Neural progenitor cell (in vitro differentiated cells): ENCODE measurements at regions not wholly inside any gene's neighbourhood (a gene's known extent, or its start where the extent isn't known, plus 50 kb on each side); places are given as distances from the start of the nearest gene placed in this dataset.
A peak's percentile ranks its signal among the peaks of the same experiment; 100 is the strongest.
"Not testable (repeated sequence)": the region's sequence is repeated elsewhere in the genome, so short reads cannot be mapped to it uniquely, and the experiment has no call there.

Source experiments
- DNase-seq: peaks from one replicate; pipeline ENCODE4 v3.0.0-alpha.2; 2016; ENCODE audit warnings: low spot score
- H2AFZ ChIP-seq: fragments of 200-600 bp; sonication (generic); replicated peaks from 2 replicates; pipeline ENCODE4 v1.6.1; 2016; ENCODE audit warnings: antibody characterized with exemption
- H3F3A ChIP-seq: fragments of 200-600 bp; sonication (generic); 2 replicates; pipeline ENCODE4 v1.6.1; 2016; ENCODE audit warnings: antibody characterized with exemption, low read depth
- H3K27ac ChIP-seq: fragments of 200-600 bp; sonication (generic); 2 replicates; pipeline ENCODE4 v1.5.1; 2016; ENCODE audit warnings: mild to moderate bottlenecking
- H3K27me3 ChIP-seq: fragments of 200-600 bp; sonication (generic); 2 replicates; pipeline ENCODE4 v1.6.1; 2016; ENCODE audit warnings: mild to moderate bottlenecking, moderate library complexity
- H3K36me3 ChIP-seq: fragments of 200-600 bp; sonication (generic); 2 replicates; pipeline ENCODE4 v1.5.1; 2016
- H3K4me1 ChIP-seq: fragments of 200-600 bp; sonication (generic); 2 replicates; pipeline ENCODE4 v1.6.1; 2016; ENCODE audit warnings: mixed run types
- H3K4me2 ChIP-seq: fragments of 200-600 bp; sonication (generic); 2 replicates; pipeline ENCODE4 v1.6.1; 2016
- H3K4me3 ChIP-seq: fragments of 200-600 bp; sonication (generic); 2 replicates; pipeline ENCODE4 v1.5.1; 2016
- H3K79me2 ChIP-seq: fragments of 200-600 bp; sonication (generic); 2 replicates; pipeline ENCODE4 v1.6.1; 2016; ENCODE audit warnings: low read depth
- H3K9ac ChIP-seq: fragments of 200-600 bp; sonication (generic); 2 replicates; pipeline ENCODE4 v1.6.1; 2016
- H3K9me3 ChIP-seq: fragments of 200-600 bp; sonication (generic); 2 replicates; pipeline ENCODE4 v1.5.1; 2016; ENCODE audit warnings: low read depth
- H4K20me1 ChIP-seq: fragments of 200-600 bp; sonication (generic); 2 replicates; pipeline ENCODE4 v1.6.1; 2016; ENCODE audit warnings: low read depth
- H3K27ac Mint-ChIP-seq: 3 replicates; pipeline ENCODE4 v1.8.0; 2021; ENCODE audit warnings: mixed read lengths
- H3K27me3 Mint-ChIP-seq: 2 replicates; pipeline ENCODE4 v1.8.0; 2022; ENCODE audit warnings: low read depth, mild to moderate bottlenecking, inconsistent platforms, moderate library complexity, mixed read lengths; ENCODE audit not compliant: insufficient read depth
- H3K36me3 Mint-ChIP-seq: 3 replicates; pipeline ENCODE4 v1.8.0; 2021; ENCODE audit warnings: mixed read lengths
- H3K4me1 Mint-ChIP-seq: 3 replicates; pipeline ENCODE4 v1.8.0; 2021; ENCODE audit warnings: mixed read lengths
- H3K4me3 Mint-ChIP-seq: 3 replicates; pipeline ENCODE4 v1.8.0; 2021; ENCODE audit warnings: mild to moderate bottlenecking, moderate library complexity, mixed read lengths
- H3K9me3 Mint-ChIP-seq: 3 replicates; pipeline ENCODE4 v1.8.0; 2020; ENCODE audit warnings: mixed read lengths
- CTCF ChIP-seq: fragments of 200-600 bp; sonication (generic); IDR thresholded peaks from 2 replicates; pipeline ENCODE4 v1.5.1; 2017; ENCODE audit warnings: antibody characterized with exemption, mild to moderate bottlenecking
- EZH2 ChIP-seq: fragments of 200-600 bp; sonication (generic); IDR thresholded peaks from 2 replicates; pipeline ENCODE4 v1.6.1; 2017; ENCODE audit warnings: antibody characterized with exemption, mild to moderate bottlenecking, moderate library complexity
- EZH2phosphoT487 ChIP-seq: fragments of 200-600 bp; sonication (generic); IDR thresholded peaks from 2 replicates; pipeline ENCODE4 v1.6.1; 2017; ENCODE audit warnings: antibody characterized with exemption

GRCh38 chr20:52004715-52005114 is 186.9 kb downstream of the ZFP64 start:
- H3K4me1 ChIP-seq, result peaks cover 58% of the 10 kb centered on the region
- H3K4me3 Mint-ChIP-seq, result peak overlapping the region; percentile 8
- no peak overlapping the region for H3K4me3 ChIP-seq
- H4K20me1 ChIP-seq, result no peaks in the 10 kb centered on the region
- no peak overlapping the region for H3K9ac ChIP-seq
- H3F3A ChIP-seq, result peaks cover 36% of the 10 kb centered on the region
- no peaks in the 10 kb centered on the region for H3K9me3 ChIP-seq
- H3K27me3 Mint-ChIP-seq, result peaks cover 2% of the 10 kb centered on the region
- H3K27ac Mint-ChIP-seq, result peak overlapping the region; percentile 68
- no peaks in the 10 kb centered on the region for H3K27me3 ChIP-seq
- TF ChIP-seq EZH2, result no peak
- peak overlapping the region; percentile 72 for H3K27ac ChIP-seq
- H3K79me2 ChIP-seq, result no peaks in the 10 kb centered on the region
- no peaks in the 10 kb centered on the region for H3K36me3 ChIP-seq
- H3K36me3 Mint-ChIP-seq, result no peaks in the 10 kb centered on the region
- H3K9me3 Mint-ChIP-seq, result no peaks in the 10 kb centered on the region
- peaks cover 51% of the 10 kb centered on the region for H3K4me1 Mint-ChIP-seq
- no peak for DNase-seq
- peak overlapping the region; percentile 69 for H3K4me2 ChIP-seq
- no peak overlapping the region for H2AFZ ChIP-seq

GRCh38 chr20:52004018-52004417 is 187.6 kb downstream of the ZFP64 start:
- Mint-ChIP-seq H3K27ac (peak overlapping the region; percentile 74), H3K4me3 (peak overlapping the region; percentile 46), H3K9me3 (no peaks in the 10 kb centered on the region), H3K4me1 (peaks cover 49% of the 10 kb centered on the region), H3K27me3 (peaks cover 2% of the 10 kb centered on the region), H3K36me3 (no peaks in the 10 kb centered on the region)
- Histone ChIP-seq H2AFZ (no peak overlapping the region), H3F3A (peaks cover 36% of the 10 kb centered on the region), H3K4me3 (peak overlapping the region; percentile 20), H4K20me1 (no peaks in the 10 kb centered on the region), H3K9me3 (no peaks in the 10 kb centered on the region), H3K4me1 (peaks cover 58% of the 10 kb centered on the region), H3K4me2 (peak overlapping the region; percentile 69), H3K9ac (no peak overlapping the region), H3K36me3 (no peaks in the 10 kb centered on the region), H3K79me2 (no peaks in the 10 kb centered on the region), H3K27me3 (no peaks in the 10 kb centered on the region), H3K27ac (peak overlapping the region; percentile 72)
- TF ChIP-seq EZH2phosphoT487, result no peak
- peak; percentile 73 for DNase-seq

- no peak for TF ChIP-seq EZH2
- TF ChIP-seq EZH2phosphoT487, result no peak
- no peak for TF ChIP-seq CTCF
- no peak for DNase-seq
- peaks cover 2% of the 10 kb centered on the region for H3K27me3 Mint-ChIP-seq
- no peaks in the 10 kb centered on the region for H3K9me3 Mint-ChIP-seq
- Histone ChIP-seq H3K27me3 (no peaks in the 10 kb centered on the region), H3K9me3 (no peaks in the 10 kb centered on the region), H3K4me3 (peak overlapping the region; percentile 20), H3K36me3 (no peaks in the 10 kb centered on the region), H3K79me2 (no peaks in the 10 kb centered on the region), H4K20me1 (no peaks in the 10 kb centered on the region), H3K27ac (peak overlapping the region; percentile 68), H3F3A (peaks cover 36% of the 10 kb centered on the region), H2AFZ (no peak overlapping the region), H3K4me1 (peaks cover 58% of the 10 kb centered on the region), H3K9ac (no peak overlapping the region), H3K4me2 (peak overlapping the region; percentile 69)
- no peaks in the 10 kb centered on the region for H3K36me3 Mint-ChIP-seq
- peaks cover 49% of the 10 kb centered on the region for H3K4me1 Mint-ChIP-seq
- H3K27ac Mint-ChIP-seq, result peak overlapping the region; percentile 44
- peak overlapping the region; percentile 46 for H3K4me3 Mint-ChIP-seq
These were observed 188.2 kb downstream of the ZFP64 start for GRCh38 chr20:52003415-52003814.

GRCh38 chr20:52001999-52002666 is 189.4 kb downstream of the ZFP64 start:
- H3K36me3 ChIP-seq, result no peaks in the 10 kb centered on the region
- peaks cover 55% of the 10 kb centered on the region for H3K4me1 ChIP-seq
- Mint-ChIP-seq H3K4me1 (peaks cover 49% of the 10 kb centered on the region), H3K27ac (peak overlapping the region; percentile 30), H3K9me3 (peaks cover 6% of the 10 kb centered on the region), H3K27me3 (peaks cover 2% of the 10 kb centered on the region), H3K36me3 (no peaks in the 10 kb centered on the region), H3K4me3 (no peak overlapping the region)
- no peak for DNase-seq
- H3K9ac ChIP-seq, result no peak overlapping the region
- H3K9me3 ChIP-seq, result no peaks in the 10 kb centered on the region
- H3K4me2 ChIP-seq, result peak overlapping the region; percentile 69
- H3K79me2 ChIP-seq, result no peaks in the 10 kb centered on the region
- H3K27ac ChIP-seq, result peak overlapping the region; percentile 68
- TF ChIP-seq EZH2, result no peak
- TF ChIP-seq CTCF, result peak; percentile 31
- no peak overlapping the region for H3K4me3 ChIP-seq
- H4K20me1 ChIP-seq, result no peaks in the 10 kb centered on the region
- H3K27me3 ChIP-seq, result no peaks in the 10 kb centered on the region
- peak overlapping the region; percentile 61 for H2AFZ ChIP-seq
- H3F3A ChIP-seq, result peaks cover 35% of the 10 kb centered on the region

DNA sequence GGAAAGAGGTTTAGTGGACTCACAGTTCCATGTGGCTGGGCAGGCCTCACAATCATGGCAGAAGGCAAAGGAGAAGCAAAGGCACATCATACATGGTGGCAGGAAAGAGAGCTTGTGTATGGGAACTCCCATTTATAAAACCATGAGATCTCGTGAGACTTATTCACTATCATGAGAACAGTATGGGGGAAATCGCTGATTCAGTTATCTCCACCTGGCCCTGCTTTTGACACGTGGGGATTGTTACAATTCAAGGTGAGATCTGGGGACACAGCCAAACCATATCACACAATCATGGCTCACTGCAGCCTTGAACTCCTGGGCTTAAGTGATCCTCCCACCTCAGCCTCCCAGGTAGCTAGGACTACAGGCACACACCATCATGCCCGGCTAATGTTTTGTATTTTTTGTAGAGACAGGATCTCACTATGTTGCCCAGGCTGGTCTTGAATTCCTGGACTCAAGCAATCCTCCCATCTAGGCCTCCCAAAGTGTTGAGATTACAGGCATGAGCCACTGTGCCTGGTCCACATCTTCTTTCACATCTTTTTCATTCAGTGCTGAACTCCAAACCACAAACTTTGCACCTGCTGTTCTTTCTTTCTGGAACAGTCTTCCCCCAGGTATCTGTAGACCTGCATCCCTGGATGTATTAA is 194.2 kb downstream of the ZFP64 start:
- not testable (repeated sequence) for H3F3A ChIP-seq, H3K9ac ChIP-seq, H3K36me3 ChIP-seq, H3K27ac Mint-ChIP-seq, H3K4me3 ChIP-seq, H3K27me3 ChIP-seq, H3K9me3 Mint-ChIP-seq, H3K27ac ChIP-seq, H3K4me2 ChIP-seq, DNase-seq, H3K36me3 Mint-ChIP-seq, H3K4me3 Mint-ChIP-seq, H4K20me1 ChIP-seq, H3K27me3 Mint-ChIP-seq, H3K9me3 ChIP-seq, H2AFZ ChIP-seq, H3K79me2 ChIP-seq
- H3K4me1 Mint-ChIP-seq, result peaks cover 18% of the 10 kb centered on the region
- H3K4me1 ChIP-seq, result peaks cover 14% of the 10 kb centered on the region
